GM12874 (cell line): ENCODE measurements at regions not wholly inside any gene's neighbourhood (a gene's known extent, or its start where the extent isn't known, plus 50 kb on each side); places are given as distances from the start of the nearest gene placed in this dataset.

Experiments used
- CTCF ChIP-seq: IDR thresholded peaks from 2 replicates; pipeline ENCODE4 v1.5.1; 2011; ENCODE audit warnings: low read depth, mild to moderate bottlenecking, control low read depth, low read length, moderate library complexity; ENCODE audit not compliant: insufficient read depth

DNA sequence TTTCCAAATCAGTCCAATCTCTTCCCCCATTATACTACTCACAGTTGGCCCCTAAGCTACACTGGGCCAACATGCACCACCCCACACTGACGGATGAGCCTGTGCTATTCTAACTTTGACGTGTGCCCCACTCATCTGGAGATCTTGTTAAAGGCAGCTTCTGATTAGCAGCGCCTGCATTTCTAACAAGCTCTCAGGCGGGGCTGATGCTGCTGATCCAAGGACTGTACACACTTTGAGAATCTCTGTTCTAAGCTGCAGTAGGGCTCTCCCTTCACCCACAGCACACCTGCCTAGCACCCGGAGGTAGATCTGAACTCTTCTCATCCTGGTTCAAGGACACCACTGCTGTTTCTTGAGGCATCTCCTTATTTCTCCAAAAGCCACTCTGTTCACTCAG is 200.7 kb downstream of the SLC4A3 start:
- no peak for TF ChIP-seq CTCF

GRCh38 chr2:219829667-219830352 is 202.4 kb downstream of the SLC4A3 start:
- TF ChIP-seq CTCF = no peak

- no peak for TF ChIP-seq CTCF
Measured at GRCh38 chr2:219830353-219830738, 202.9 kb downstream of the SLC4A3 start.

- no peak for TF ChIP-seq CTCF
Measured at GRCh38 chr2:219831957-219832356, 204.5 kb downstream of the SLC4A3 start.

DNA sequence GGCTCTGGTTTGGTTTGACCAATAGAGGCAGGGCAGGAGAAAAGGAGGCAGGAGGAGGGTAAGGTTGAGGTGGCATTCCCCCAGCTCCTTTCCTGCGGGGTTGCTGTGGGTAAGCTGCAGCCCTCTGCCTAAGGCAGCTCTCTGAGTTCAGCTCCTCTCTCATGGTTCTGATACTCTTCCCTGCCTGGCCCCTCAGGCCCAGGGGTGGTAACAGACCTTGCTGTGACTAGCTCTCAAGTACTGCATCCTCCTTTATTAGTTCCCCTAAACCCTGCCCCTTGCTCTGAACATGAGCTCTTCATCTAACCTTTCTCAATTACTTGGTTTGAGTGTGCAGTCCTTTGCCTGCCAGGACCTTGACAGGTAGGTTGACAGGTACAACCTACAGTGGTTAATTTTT is 205.5 kb downstream of the SLC4A3 start:
- no peak for TF ChIP-seq CTCF

- no peak for TF ChIP-seq CTCF
Measured at GRCh38 chr2:219835493-219835892, 208.1 kb downstream of the SLC4A3 start.

GRCh38 chr2:219836647-219837177 is 209.3 kb downstream of the SLC4A3 start:
- TF ChIP-seq CTCF = no peak
